Activated B cell treated with CpG ODN at 0.5 μM for 24 hours (primary cell): ENCODE measurements at regions not wholly inside any gene's neighbourhood (a gene's known extent, or its start where the extent isn't known, plus 50 kb on each side); places are given as distances from the start of the nearest gene placed in this dataset.

Experiments
- ATAC-seq: fragments of 200-7000 bp; cut with Tn5 transposase; one replicate; pipeline ENCODE4 v1.10.0; 2021; ENCODE audit warnings: low read depth, mild to moderate bottlenecking, moderate library complexity
- CTCF ChIA-PET: fragments of 350-600 bp; sonication (Branson Sonifier 250); formaldehyde crosslinking; loops from one replicate; lab custom pipeline; 2021; ENCODE audit warnings: antibody characterized with exemption; lab: Charles Lee
- POLR2A ChIA-PET: fragments of 350-600 bp; sonication (Branson Sonifier 250); formaldehyde crosslinking; loops from one replicate; lab custom pipeline; 2021; ENCODE audit warnings: antibody characterized with exemption; lab: Charles Lee
- DNase-seq: peaks from one replicate; pipeline ENCODE4 v3.0.0; 2022
- H3K27ac Mint-ChIP-seq: one replicate; pipeline ENCODE4 v1.8.0; 2020; ENCODE audit warnings: mixed read lengths
- H3K27me3 Mint-ChIP-seq: one replicate; pipeline ENCODE4 v1.8.0; 2021; ENCODE audit warnings: mixed read lengths
- H3K36me3 Mint-ChIP-seq: one replicate; pipeline ENCODE4 v1.8.0; 2021; ENCODE audit warnings: low read depth, mixed read lengths
- H3K4me1 Mint-ChIP-seq: one replicate; pipeline ENCODE4 v1.8.0; 2021; ENCODE audit warnings: mixed read lengths
- H3K4me3 Mint-ChIP-seq: one replicate; pipeline ENCODE4 v1.8.0; 2020; ENCODE audit warnings: mild to moderate bottlenecking, mixed read lengths
- H3K9me3 Mint-ChIP-seq: one replicate; pipeline ENCODE4 v1.8.0; 2020; ENCODE audit warnings: mixed read lengths
- CTCF ChIP-seq: fragments of 200-600 bp; IDR thresholded peaks from one replicate; pipeline ENCODE4 v1.8.0; 2022; ENCODE audit warnings: antibody characterized with exemption, mild to moderate bottlenecking
- intact Hi-C: fragments of 100-400 bp; cut with micrococcal nuclease; formaldehyde crosslinking; loops from one replicate; pipeline ENCODE4 v1.15.1; 2024

GRCh38 chr12:70165450-70165849 lies 77.8 kb upstream of the CNOT2 start:
- Mint-ChIP-seq H3K4me1 (no peaks in the 10 kb centered on the region), H3K9me3 (peaks cover 7% of the 10 kb centered on the region), H3K4me3 (no peak overlapping the region), H3K27me3 (no peaks in the 10 kb centered on the region), H3K36me3 (no peaks in the 10 kb centered on the region), H3K27ac (no peak overlapping the region)
- POLR2A ChIA-PET = no interaction called here
- ATAC-seq (no peak), DNase-seq (no peak)
- intact Hi-C loops = no loop called here
- CTCF ChIA-PET = no interaction called here
- no peak for TF ChIP-seq CTCF

- Mint-ChIP-seq H3K9me3 (peaks cover 3% of the 10 kb centered on the region), H3K4me1 (no peaks in the 10 kb centered on the region), H3K36me3 (no peaks in the 10 kb centered on the region), H3K27ac (no peak overlapping the region), H3K4me3 (no peak overlapping the region), H3K27me3 (no peaks in the 10 kb centered on the region)
- intact Hi-C loops = no loop called here
- DNase-seq (no peak), ATAC-seq (no peak)
- CTCF ChIA-PET = no interaction called here
- POLR2A ChIA-PET = no interaction called here
- TF ChIP-seq CTCF = no peak
Measured at GRCh38 chr12:70176290-70176689, 66.9 kb upstream of the CNOT2 start.

GRCh38 chr12:70177631-70178030 lies 65.6 kb upstream of the CNOT2 start:
- DNase-seq (no peak), ATAC-seq (no peak)
- intact Hi-C loops = no loop called here
- ChIA-PET POLR2A (no interaction called here), CTCF (no interaction called here)
- no peak for TF ChIP-seq CTCF
- Mint-ChIP-seq H3K27ac (no peak overlapping the region), H3K36me3 (no peaks in the 10 kb centered on the region), H3K4me3 (no peak overlapping the region), H3K4me1 (no peaks in the 10 kb centered on the region), H3K27me3 (no peaks in the 10 kb centered on the region), H3K9me3 (peaks cover 3% of the 10 kb centered on the region)

GRCh38 chr12:70178038-70178437 lies 65.2 kb upstream of the CNOT2 start:
- Mint-ChIP-seq H3K9me3 (peaks cover 7% of the 10 kb centered on the region), H3K4me1 (no peaks in the 10 kb centered on the region), H3K36me3 (no peaks in the 10 kb centered on the region), H3K27me3 (no peaks in the 10 kb centered on the region), H3K27ac (no peak overlapping the region), H3K4me3 (no peak overlapping the region)
- DNase-seq = no peak
- TF ChIP-seq CTCF = no peak
- ChIA-PET CTCF (no interaction called here), POLR2A (no interaction called here)
- ATAC-seq = no peak
- intact Hi-C loops = no loop called here

GRCh38 chr12:70180130-70180529 lies 63.1 kb upstream of the CNOT2 start:
- no peaks in the 10 kb centered on the region for H3K4me1 Mint-ChIP-seq
- DNase-seq = no peak
- H3K27ac Mint-ChIP-seq = no peak overlapping the region
- no peak overlapping the region for H3K4me3 Mint-ChIP-seq
- TF ChIP-seq CTCF = no peak
- H3K36me3 Mint-ChIP-seq = no peaks in the 10 kb centered on the region
- intact Hi-C loops = no loop called here
- no peak for ATAC-seq
- H3K27me3 Mint-ChIP-seq = no peaks in the 10 kb centered on the region
- peaks cover 8% of the 10 kb centered on the region for H3K9me3 Mint-ChIP-seq
- ChIA-PET CTCF (no interaction called here), POLR2A (no interaction called here)
